HG03280 (cell line): ENCODE measurements at regions not wholly inside any gene's neighbourhood (a gene's known extent, or its start where the extent isn't known, plus 50 kb on each side); places are given as distances from the start of the nearest gene placed in this dataset.
"Not testable (repeated sequence)": the region's sequence is repeated elsewhere in the genome, so short reads cannot be mapped to it uniquely, and the experiment has no call there.

Experiments used
- ATAC-seq: cut with Tn5 transposase; IDR thresholded peaks from one replicate; pipeline ENCODE4 v1.9.1; 2021; ENCODE audit warnings: mild to moderate bottlenecking, moderate library complexity; ENCODE audit not compliant: unreplicated experiment

GRCh38 chr13:44668688-44669087 is 92.6 kb upstream of the TSC22D1 start:
- ATAC-seq: no peak

GRCh38 chr13:44667943-44668342 is 91.8 kb upstream of the TSC22D1 start:
- peak; percentile 64 for ATAC-seq

GRCh38 chr13:44666538-44666937 is 90.4 kb upstream of the TSC22D1 start:
- not testable (repeated sequence) for ATAC-seq

- no peak for ATAC-seq
These were observed 88.2 kb upstream of the TSC22D1 start for GRCh38 chr13:44664308-44664707.

GRCh38 chr13:44662515-44662914 is 86.4 kb upstream of the TSC22D1 start:
- ATAC-seq: no peak

GRCh38 chr13:44661936-44662335 is 85.8 kb upstream of the TSC22D1 start:
- ATAC-seq: no peak

- ATAC-seq: no peak
These were observed 83.9 kb upstream of the TSC22D1 start for GRCh38 chr13:44660050-44660449.

- ATAC-seq: no peak
These were observed 77.0 kb upstream of the TSC22D1 start for GRCh38 chr13:44652962-44653660.

- ATAC-seq: no peak
These were observed 76.0 kb upstream of the TSC22D1 start for GRCh38 chr13:44652168-44652567.

GRCh38 chr13:44651724-44652123 is 75.6 kb upstream of the TSC22D1 start:
- ATAC-seq: no peak

- no peak for ATAC-seq
These were observed 75.1 kb upstream of the TSC22D1 start for GRCh38 chr13:44651209-44651608.

- ATAC-seq: no peak
These were observed 73.7 kb upstream of the TSC22D1 start for GRCh38 chr13:44649834-44650233.

GRCh38 chr13:44649104-44649428 is 72.9 kb upstream of the TSC22D1 start:
- ATAC-seq: no peak

- ATAC-seq: no peak
These were observed 72.4 kb upstream of the TSC22D1 start for GRCh38 chr13:44648392-44649103.

GRCh38 chr13:44647560-44647959 is 71.4 kb upstream of the TSC22D1 start:
- not testable (repeated sequence) for ATAC-seq

GRCh38 chr13:44646044-44646443 is 69.9 kb upstream of the TSC22D1 start:
- no peak for ATAC-seq

GRCh38 chr13:44643256-44643655 is 67.1 kb upstream of the TSC22D1 start:
- no peak for ATAC-seq

GRCh38 chr13:44637581-44637980 is 61.5 kb upstream of the TSC22D1 start:
- ATAC-seq: no peak

GRCh38 chr13:44629465-44630183 is 53.5 kb upstream of the TSC22D1 start:
- no peak for ATAC-seq

- not testable (repeated sequence) for ATAC-seq
These were observed 52.7 kb upstream of the TSC22D1 start for GRCh38 chr13:44628826-44629225.

GRCh38 chr13:44627441-44627840 is 51.3 kb upstream of the TSC22D1 start:
- no peak for ATAC-seq

- ATAC-seq: no peak
These were observed 50.0 kb upstream of the TSC22D1 start for GRCh38 chr13:44626176-44626575.
